NCI-H1694 (cell line): ENCODE measurements at regions not wholly inside any gene's neighbourhood (a gene's known extent, or its start where the extent isn't known, plus 50 kb on each side); places are given as distances from the start of the nearest gene placed in this dataset.

Experiments
- DNase-seq: peaks from one replicate; lab custom pipeline; 2025; lab: John Stamatoyannopoulos, UW

DNA sequence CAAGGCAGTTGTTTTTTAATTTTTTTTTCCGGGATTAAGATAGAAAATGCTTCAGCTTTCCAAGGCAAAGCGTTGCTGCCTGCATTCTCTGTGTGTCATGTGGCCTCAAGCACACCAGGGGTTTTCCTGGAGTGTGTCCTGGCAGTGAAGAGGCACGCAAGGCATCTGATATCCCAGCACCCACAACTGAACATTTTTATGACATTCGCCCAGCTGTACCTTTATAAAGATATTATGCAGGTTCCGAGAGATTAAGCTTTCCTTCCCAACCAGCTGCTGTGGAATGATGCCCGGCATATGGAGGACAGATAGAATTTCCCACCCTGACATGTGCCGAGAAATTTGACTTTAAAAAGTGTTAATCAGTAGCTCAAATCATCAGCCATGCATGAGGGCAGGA is 205.6 kb downstream of the GADD45G start:
- DNase-seq: peak; percentile 74

DNA sequence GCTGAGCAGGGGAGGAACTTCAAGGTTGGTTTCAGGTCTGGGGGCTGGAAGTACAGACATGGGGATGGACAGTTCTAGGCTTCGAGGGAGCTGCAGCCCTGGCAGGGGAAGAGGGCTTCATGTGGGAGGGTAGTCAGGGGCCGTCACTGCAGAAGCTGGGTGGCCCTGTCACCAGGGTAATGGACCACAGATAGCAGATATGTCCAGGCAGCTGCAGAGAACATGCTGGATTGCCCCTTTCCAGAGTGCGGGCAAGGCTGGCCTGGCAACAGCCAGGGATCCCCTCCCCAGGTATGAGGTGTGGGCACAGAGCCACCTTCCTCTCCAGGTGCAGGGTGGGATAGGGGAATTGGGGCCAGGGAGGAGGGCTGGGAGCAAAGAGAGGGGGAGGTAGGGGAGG is 206.5 kb downstream of the GADD45G start:
- no peak for DNase-seq

- DNase-seq: no peak
Observed at GRCh38 chr9:89811886-89812450, 207.2 kb downstream of the GADD45G start.

DNA sequence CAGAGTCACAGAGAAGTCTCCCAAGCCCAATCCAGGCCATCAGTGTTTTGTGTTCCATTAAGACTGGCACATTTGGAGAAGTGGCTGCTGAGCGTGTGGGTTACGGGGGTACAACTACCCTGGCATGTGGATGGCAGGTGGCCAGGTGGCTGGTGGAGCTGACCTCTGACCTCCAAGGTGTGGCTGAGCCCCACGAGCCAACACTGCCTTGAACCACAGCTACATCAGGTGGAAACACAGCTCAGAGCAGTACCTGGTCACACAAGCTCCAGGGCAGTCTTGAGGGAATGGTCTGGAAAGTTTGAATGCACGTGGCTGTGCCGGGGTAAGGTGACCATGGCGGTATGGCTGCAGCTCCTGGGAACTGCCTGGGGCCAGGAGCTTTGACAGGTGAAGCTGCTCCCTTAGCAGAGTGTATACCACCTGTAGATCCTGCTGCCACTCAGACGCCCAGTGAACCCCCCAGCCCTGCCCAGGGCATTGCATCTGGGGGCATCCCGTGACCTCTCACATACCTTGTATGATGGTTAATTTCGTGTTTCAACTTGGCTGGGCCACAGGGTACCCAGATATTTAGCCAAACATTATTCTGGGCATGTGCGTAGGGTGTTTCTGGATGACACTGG is 207.9 kb downstream of the GADD45G start:
- DNase-seq: no peak

- DNase-seq: no peak
Observed at GRCh38 chr9:89813482-89813881, 208.7 kb downstream of the GADD45G start.

GRCh38 chr9:89814340-89815040 is 209.7 kb downstream of the GADD45G start:
- peak; percentile 52 for DNase-seq

DNA sequence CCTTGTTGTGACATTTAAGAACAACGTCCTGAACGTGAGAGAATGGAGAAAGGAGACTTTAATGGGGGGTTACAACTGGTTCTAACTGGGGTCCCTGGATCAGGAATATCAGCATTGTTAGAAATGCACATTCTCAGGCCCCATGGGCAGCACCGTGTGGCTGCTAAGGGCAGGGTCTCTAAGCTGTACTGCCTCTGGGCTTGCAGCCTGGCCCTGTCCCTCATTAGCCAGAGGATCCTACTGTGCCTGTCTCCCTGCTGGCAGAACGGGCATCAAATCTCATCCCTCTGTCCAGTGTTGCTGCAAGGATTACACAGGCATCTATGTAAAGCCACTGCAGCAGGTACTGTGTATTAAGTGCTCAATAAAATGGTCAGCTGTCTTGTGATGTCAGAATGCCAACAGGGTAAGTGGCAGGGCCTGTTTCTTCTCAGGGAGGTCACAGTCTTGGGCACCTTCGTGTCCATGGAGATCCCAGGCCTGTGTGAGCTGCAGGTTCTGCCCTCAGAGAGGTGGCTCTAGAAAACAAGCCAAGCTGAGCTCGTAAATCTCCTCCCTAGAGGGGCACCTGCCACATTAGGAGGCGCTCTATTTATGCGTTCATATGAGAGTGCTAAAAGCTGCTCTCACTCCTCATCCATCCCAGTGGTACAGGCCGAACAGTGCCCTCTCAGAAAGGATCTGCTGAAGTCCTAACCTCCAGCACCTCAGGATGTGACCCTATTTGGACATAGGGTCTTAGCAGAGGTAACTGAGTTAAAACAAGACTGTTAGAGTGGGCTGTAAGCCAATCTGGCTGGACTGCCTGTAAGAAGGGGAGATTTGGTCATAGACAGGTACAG is 210.5 kb downstream of the GADD45G start:
- DNase-seq: no peak

DNA sequence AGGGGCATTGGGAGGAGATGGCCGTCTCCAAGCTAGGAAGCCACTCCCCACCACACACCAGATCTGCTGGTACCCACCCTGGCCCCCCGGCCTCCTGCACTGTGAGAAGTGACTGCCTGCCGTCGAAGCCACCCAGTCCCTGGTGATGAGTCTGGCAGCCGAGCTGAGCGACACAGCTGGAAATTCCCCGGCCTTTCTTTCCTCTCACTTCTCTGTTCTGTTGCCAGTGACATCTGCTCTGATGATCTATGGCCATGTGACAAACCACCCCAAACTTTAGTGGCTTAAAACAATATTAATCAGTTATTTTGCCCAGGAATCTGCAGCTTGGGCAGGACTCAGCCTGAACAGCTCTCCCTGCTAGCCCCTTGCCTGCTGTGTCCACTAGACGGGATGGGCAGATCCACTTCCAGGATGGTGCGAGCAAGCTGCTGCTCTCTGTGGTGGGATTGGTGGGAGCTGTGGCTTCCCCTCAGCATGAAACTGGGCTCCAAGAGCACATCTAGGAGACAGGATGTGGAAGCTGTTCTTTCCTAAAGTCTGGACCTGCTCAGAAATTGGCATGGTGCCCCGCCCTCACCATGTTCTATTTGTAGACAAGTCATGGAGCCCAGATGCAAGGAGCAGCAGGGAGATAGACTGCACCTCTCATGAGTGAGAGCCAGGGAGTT is 211.2 kb downstream of the GADD45G start:
- no peak for DNase-seq

DNA sequence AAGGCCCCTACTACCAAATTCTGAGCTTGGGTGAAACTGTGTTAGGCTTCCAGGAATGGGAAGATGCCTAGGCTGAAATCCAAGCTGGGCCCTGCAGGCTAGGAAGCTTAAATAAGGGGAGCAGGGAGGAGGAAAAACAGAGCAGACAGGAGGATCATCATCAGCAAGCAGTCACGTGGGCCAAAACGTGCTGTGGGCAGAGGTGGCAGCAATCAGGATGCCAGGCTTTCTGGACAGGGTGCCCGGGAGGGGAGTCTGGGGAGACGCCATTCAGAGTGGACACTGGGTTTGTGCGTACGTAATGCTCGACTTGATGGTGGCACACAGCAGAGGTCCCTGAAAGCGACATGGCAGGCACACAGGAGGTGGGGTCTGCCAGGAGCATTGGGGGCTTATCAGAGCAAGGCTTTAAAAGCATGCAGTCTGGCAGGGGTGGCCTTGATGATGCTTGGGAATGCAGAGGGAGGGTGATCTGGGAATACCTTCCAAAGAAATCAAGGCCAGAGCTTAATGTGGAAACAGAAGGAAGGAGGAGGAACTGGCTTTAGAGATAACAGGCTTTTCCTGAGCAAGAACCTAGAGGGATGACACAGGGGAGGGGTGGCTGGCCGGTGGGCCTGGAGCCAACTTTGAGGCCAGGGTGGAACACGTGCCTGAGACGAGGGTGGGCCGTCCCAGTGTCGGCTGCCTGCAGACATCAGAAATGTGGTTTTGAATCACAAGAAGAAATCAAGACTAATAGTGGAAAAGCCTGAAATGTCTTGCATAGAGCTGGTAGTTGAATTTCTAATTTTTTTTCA is 212.5 kb downstream of the GADD45G start:
- no peak for DNase-seq

GRCh38 chr9:89820337-89820736 is 215.5 kb downstream of the GADD45G start:
- DNase-seq: no peak

GRCh38 chr9:89821081-89821480 is 216.3 kb downstream of the GADD45G start:
- no peak for DNase-seq

- no peak for DNase-seq
Observed at GRCh38 chr9:89822996-89823395, 218.2 kb downstream of the GADD45G start.

DNA sequence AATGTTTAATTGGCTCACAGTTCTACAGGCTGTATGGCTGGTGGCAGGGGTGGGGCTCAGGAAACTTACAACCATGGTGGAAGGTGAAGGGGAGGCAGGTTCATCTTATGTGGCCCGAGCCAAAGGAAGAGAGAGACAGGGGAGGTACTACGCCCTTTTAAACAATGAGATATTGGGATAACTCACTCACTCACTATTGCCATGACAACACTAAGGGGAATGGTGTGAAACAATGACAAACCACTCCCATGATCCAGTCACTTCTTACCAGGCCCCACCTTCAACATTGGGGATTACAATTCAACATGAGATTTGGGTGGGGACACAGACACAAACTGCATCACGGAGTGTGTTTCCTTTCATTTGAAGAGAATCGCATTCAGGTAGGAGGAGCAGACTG is 220.9 kb downstream of the GADD45G start:
- no peak for DNase-seq

- DNase-seq: no peak
Observed at GRCh38 chr9:89826186-89826585, 221.4 kb downstream of the GADD45G start.

GRCh38 chr9:89829346-89829745 is 224.5 kb downstream of the GADD45G start:
- DNase-seq: no peak

DNA sequence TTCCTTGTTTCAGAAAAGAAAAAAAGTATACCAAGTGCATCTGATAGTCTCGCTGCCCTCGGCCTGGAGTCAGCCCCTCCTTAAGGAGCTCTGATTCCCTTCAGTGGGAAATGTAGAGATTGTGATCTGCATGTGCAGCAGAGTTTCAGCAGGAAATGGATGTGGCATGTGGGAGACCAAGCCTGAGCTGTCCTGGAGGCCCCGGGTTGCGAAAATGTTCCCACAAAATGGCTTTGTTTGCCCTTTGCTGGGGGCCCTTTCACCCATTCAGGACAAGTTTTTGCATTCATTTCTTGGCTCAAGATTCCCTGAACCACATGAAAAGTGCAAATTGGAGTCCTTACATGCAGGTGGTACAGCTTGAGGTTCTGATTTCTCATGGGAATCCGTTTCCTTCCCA is 230.9 kb downstream of the GADD45G start:
- DNase-seq: no peak

GRCh38 chr9:89837162-89837933 is 232.5 kb downstream of the GADD45G start:
- DNase-seq: no peak

- no peak for DNase-seq
Observed at GRCh38 chr9:89837934-89838310, 233.1 kb downstream of the GADD45G start.

- DNase-seq: no peak
Observed at GRCh38 chr9:89838621-89839020, 233.8 kb downstream of the GADD45G start.

GRCh38 chr9:89839449-89839848 is 234.6 kb downstream of the GADD45G start:
- no peak for DNase-seq

GRCh38 chr9:89839952-89840351 is 235.1 kb downstream of the GADD45G start:
- DNase-seq: no peak
